ENCODE measurements at regions not wholly inside any gene's neighbourhood (a gene's known extent, or its start where the extent isn't known, plus 50 kb on each side); places are given as distances from the start of the nearest gene placed in this dataset.
"Not testable (repeated sequence)": the region's sequence is repeated elsewhere in the genome, so short reads cannot be mapped to it uniquely, and the experiment has no call there.

GRCh38 chr4:59553721-59554091 lies 1646.4 kb upstream of the ADGRL3 start:
- H3K27ac ChIP-seq, result no peak overlapping the region
- H3K9me2 ChIP-seq (replicated peaks; ENCODE audit: insufficient read depth), result no peaks in the 10 kb centered on the region
- DNase-seq (ENCODE audit: low spot score), result peak; percentile 11
- H3K27me3 ChIP-seq, result no peaks in the 10 kb centered on the region
- H4K20me1 ChIP-seq (ENCODE audit: insufficient read depth, poor library complexity, severe bottlenecking), result no peaks in the 10 kb centered on the region
- no peak overlapping the region for H3K4me3 ChIP-seq
- peak overlapping the region; percentile 16 for H3K4me2 ChIP-seq
- H2AFZ ChIP-seq, result no peak overlapping the region
- H3K36me3 ChIP-seq (replicated peaks; ENCODE audit: insufficient read depth, low read depth), result no peaks in the 10 kb centered on the region
- TF ChIP-seq EZH2phosphoT487 (IDR thresholded peaks at IDR 0.05; ENCODE audit: low read depth, severe bottlenecking, unreplicated experiment) (no peak), CTCF (IDR thresholded peaks at IDR 0.05; ENCODE audit: poor library complexity) (no peak), EZH2 (IDR thresholded peaks at IDR 0.05; ENCODE audit: borderline replicate concordance) (no peak)
- WGBS (ENCODE audit: low lambda C conversion rate, missing lambda C conversion rate), result 81% methylated on average over 2 of the region's 2 CpGs
- no peaks in the 10 kb centered on the region for H3K9me3 ChIP-seq (ENCODE audit: low read depth)
- H3K4me1 ChIP-seq (ENCODE audit: insufficient read depth), result no peaks in the 10 kb centered on the region
- no peaks in the 10 kb centered on the region for H3K79me2 ChIP-seq

GRCh38 chr4:59556191-59556590 lies 1643.9 kb upstream of the ADGRL3 start:
- not testable (repeated sequence) for H2AFZ ChIP-seq; H3K36me3 ChIP-seq (replicated peaks; ENCODE audit: insufficient read depth, low read depth); H3K4me1 ChIP-seq (ENCODE audit: insufficient read depth); H3K4me2 ChIP-seq; H3K9me2 ChIP-seq (replicated peaks; ENCODE audit: insufficient read depth); H3K9me3 ChIP-seq (ENCODE audit: low read depth); H4K20me1 ChIP-seq (ENCODE audit: insufficient read depth, poor library complexity, severe bottlenecking); H3K4me3 ChIP-seq; H3K79me2 ChIP-seq; H3K27me3 ChIP-seq; DNase-seq (ENCODE audit: low spot score); H3K27ac ChIP-seq
- WGBS (ENCODE audit: low lambda C conversion rate, missing lambda C conversion rate), result 87% methylated on average over 2 of the region's 2 CpGs

GRCh38 chr4:59560141-59560648 lies 1639.9 kb upstream of the ADGRL3 start:
- H3K4me2 ChIP-seq; H3K9me3 ChIP-seq (ENCODE audit: low read depth); H3K4me1 ChIP-seq (ENCODE audit: insufficient read depth); H3K27ac ChIP-seq; H3K27me3 ChIP-seq; H3K9me2 ChIP-seq (replicated peaks; ENCODE audit: insufficient read depth); H3K79me2 ChIP-seq; H2AFZ ChIP-seq; DNase-seq (ENCODE audit: low spot score); H3K36me3 ChIP-seq (replicated peaks; ENCODE audit: insufficient read depth, low read depth); H3K4me3 ChIP-seq; H4K20me1 ChIP-seq (ENCODE audit: insufficient read depth, poor library complexity, severe bottlenecking): not testable (repeated sequence)
- 68% methylated on average over 9 of the region's 9 CpGs for whole genome bisulfite sequencing (ENCODE audit: low lambda C conversion rate, missing lambda C conversion rate)

- WGBS (ENCODE audit: low lambda C conversion rate, missing lambda C conversion rate), result 74% methylated on average over 1 of the region's 1 CpG
- no peaks in the 10 kb centered on the region for H4K20me1 ChIP-seq (ENCODE audit: insufficient read depth, poor library complexity, severe bottlenecking)
These were observed 1634.3 kb upstream of the ADGRL3 start for GRCh38 chr4:59565836-59566235.

More at GRCh38 chr4:59565836-59566235, 1634.3 kb upstream of the ADGRL3 start:
- TF ChIP-seq CTCF (IDR thresholded peaks at IDR 0.05; ENCODE audit: poor library complexity), result no peak
- TF ChIP-seq EZH2 (IDR thresholded peaks at IDR 0.05; ENCODE audit: borderline replicate concordance), result no peak
- TF ChIP-seq EZH2phosphoT487 (IDR thresholded peaks at IDR 0.05; ENCODE audit: low read depth, severe bottlenecking, unreplicated experiment), result no peak
- Histone ChIP-seq H2AFZ (no peak overlapping the region), H3K4me3 (no peak overlapping the region), H3K9me2 (replicated peaks; ENCODE audit: insufficient read depth) (no peaks in the 10 kb centered on the region), H3K27ac (no peak overlapping the region), H3K79me2 (no peaks in the 10 kb centered on the region), H3K27me3 (no peaks in the 10 kb centered on the region), H3K9me3 (ENCODE audit: low read depth) (no peaks in the 10 kb centered on the region), H3K36me3 (replicated peaks; ENCODE audit: insufficient read depth, low read depth) (no peaks in the 10 kb centered on the region), H3K4me2 (no peak overlapping the region), H3K4me1 (ENCODE audit: insufficient read depth) (no peaks in the 10 kb centered on the region)
- no peak for DNase-seq (ENCODE audit: low spot score)

All from hepatocyte (in vitro differentiated cells).